Esophagus squamous epithelium (tissue), 4 donors: ENCODE measurements at regions not wholly inside any gene's neighbourhood (a gene's known extent, or its start where the extent isn't known, plus 50 kb on each side); places are given as distances from the start of the nearest gene placed in this dataset.

Experiments used
- CTCF ChIP-seq, 6 experiments: fragments of 450-650 bp in 4 of 6; fragments of 200-600 bp in 2 of 6; sonication (generic) in 2 of 6; IDR thresholded peaks; one replicate each; pipeline ENCODE4 v1.5.1; 2016 to 2019; ENCODE audit warnings: antibody characterized with exemption in 6 of 6, mild to moderate bottlenecking in 4 of 6, moderate library complexity in 4 of 6
- POLR2A ChIP-seq, 4 donors: fragments of 450-650 bp; IDR thresholded peaks; one replicate each; pipeline ENCODE4 v1.6.1; 2017; ENCODE audit warnings: antibody characterized with exemption in 4 of 4, mild to moderate bottlenecking in 4 of 4, moderate library complexity in 3 of 4

GRCh38 chr5:104372376-104372775 is 809.8 kb upstream of the NUDT12 start:
- TF ChIP-seq CTCF (IDR thresholded peaks at IDR 0.05) (no peak), POLR2A (IDR thresholded peaks at IDR 0.05) (no peak)
